ACC112 (cell line): ENCODE measurements at regions not wholly inside any gene's neighbourhood (a gene's known extent, or its start where the extent isn't known, plus 50 kb on each side); places are given as distances from the start of the nearest gene placed in this dataset.

Experiments used
- H2AFZ ChIP-seq: fragments of 200-600 bp; sonication (generic); one replicate; pipeline ENCODE4 v1.6.0; 2017; ENCODE audit warnings: antibody characterized with exemption, low read length; ENCODE audit not compliant: unreplicated experiment
- H3K27ac ChIP-seq: fragments of 200-600 bp; sonication (generic); 2 replicates; pipeline ENCODE4 v1.5.1; 2014; ENCODE audit warnings: low read depth, mild to moderate bottlenecking, antibody characterized with exemption, low read length, moderate library complexity
- H3K27me3 ChIP-seq: fragments of 200-600 bp; sonication (generic); 2 replicates; pipeline ENCODE4 v1.6.1; 2014; ENCODE audit warnings: mild to moderate bottlenecking, antibody characterized with exemption, low read length, moderate library complexity, mixed read lengths; ENCODE audit not compliant: insufficient read depth
- H3K36me3 ChIP-seq: fragments of 200-600 bp; sonication (generic); 2 replicates; pipeline ENCODE4 v1.6.1; 2016; ENCODE audit warnings: mild to moderate bottlenecking, antibody characterized with exemption, low read length, moderate library complexity, mixed read lengths; ENCODE audit not compliant: insufficient read depth
- H3K4me1 ChIP-seq: fragments of 200-600 bp; sonication (generic); one replicate; pipeline ENCODE4 v1.6.1; 2016; ENCODE audit warnings: low read length, mixed read lengths; ENCODE audit not compliant: insufficient read depth, unreplicated experiment, control insufficient read depth
- H3K4me3 ChIP-seq: fragments of 200-600 bp; sonication (generic); 2 replicates; pipeline ENCODE4 v1.5.1; 2014; ENCODE audit warnings: mild to moderate bottlenecking, low read depth, low read length
- H3K79me2 ChIP-seq: fragments of 200-600 bp; sonication (generic); one replicate; pipeline ENCODE4 v1.6.0; 2016; ENCODE audit warnings: low read length; ENCODE audit not compliant: control insufficient read depth, unreplicated experiment, insufficient read depth

DNA sequence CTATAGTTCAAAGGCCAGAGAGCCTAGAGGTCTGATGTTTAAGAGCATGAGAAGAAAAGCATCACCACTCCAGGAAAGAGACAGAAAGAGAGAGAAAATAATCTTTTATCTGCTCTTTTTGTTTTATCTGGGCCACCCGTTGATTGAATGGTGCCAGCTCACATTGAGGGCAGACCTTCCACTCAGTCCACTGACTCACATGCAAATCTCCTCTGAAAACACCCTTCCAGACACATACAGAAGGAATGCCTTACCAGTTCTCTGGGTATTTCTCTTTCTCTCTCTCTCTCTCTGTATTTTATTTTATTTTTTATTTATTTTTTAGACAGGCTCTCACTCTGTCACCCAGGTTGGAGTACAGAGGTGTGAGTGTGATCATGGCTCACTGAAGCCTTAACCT is 252.5 kb downstream of the DTHD1 start:
- no peaks in the 10 kb centered on the region for H3K79me2 ChIP-seq
- no peak overlapping the region for H3K27ac ChIP-seq
- H3K27me3 ChIP-seq: no peaks in the 10 kb centered on the region
- H2AFZ ChIP-seq: no peak overlapping the region
- H3K4me1 ChIP-seq: no peaks in the 10 kb centered on the region
- H3K36me3 ChIP-seq: no peaks in the 10 kb centered on the region
- H3K4me3 ChIP-seq: no peak overlapping the region

DNA sequence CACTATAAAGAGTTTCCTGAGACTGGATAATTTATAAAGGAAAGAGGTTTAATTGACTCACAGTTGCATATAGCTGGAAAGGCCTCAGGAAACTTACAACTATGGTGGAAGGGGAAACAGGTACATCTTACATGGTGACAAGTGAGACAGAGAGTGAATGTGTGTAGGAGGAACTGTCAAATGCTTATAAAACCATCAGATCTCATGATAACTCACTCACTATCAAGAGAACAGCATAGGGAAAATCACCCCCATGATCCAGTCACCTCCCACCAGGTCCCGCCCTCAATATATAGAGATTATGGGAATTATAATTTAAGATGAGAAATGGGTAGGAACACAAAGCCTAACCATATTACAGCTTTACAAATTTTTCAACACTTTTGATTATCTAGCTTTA is 266.0 kb downstream of the DTHD1 start:
- Histone ChIP-seq H3K4me1 (no peaks in the 10 kb centered on the region), H3K36me3 (no peaks in the 10 kb centered on the region), H3K27ac (no peak overlapping the region), H3K4me3 (no peak overlapping the region), H2AFZ (no peak overlapping the region), H3K27me3 (no peaks in the 10 kb centered on the region), H3K79me2 (no peaks in the 10 kb centered on the region)

DNA sequence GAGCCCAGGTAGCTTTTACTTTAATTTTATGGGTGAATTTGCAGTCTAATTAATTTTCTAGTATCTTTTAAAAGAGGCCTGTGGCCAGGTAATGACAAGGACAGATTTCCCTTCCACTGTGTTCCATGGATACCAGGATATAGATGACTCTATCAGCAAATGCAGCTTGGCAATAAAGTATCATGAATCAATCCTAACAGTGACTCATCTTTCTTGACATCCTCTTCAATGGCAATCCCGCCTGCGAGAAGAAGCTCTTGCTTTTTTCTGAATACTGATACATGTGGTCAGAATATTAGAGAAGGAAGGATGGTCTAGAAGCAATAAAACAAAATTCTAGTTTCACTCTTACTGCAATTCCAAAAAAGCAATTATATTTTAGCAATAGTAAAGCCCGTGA is 267.8 kb downstream of the DTHD1 start:
- no peak overlapping the region for H3K27ac ChIP-seq
- no peaks in the 10 kb centered on the region for H3K79me2 ChIP-seq
- no peak overlapping the region for H2AFZ ChIP-seq
- no peaks in the 10 kb centered on the region for H3K36me3 ChIP-seq
- H3K4me3 ChIP-seq: no peak overlapping the region
- no peaks in the 10 kb centered on the region for H3K27me3 ChIP-seq
- H3K4me1 ChIP-seq: no peaks in the 10 kb centered on the region

GRCh38 chr4:36549992-36550391 is 268.6 kb downstream of the DTHD1 start:
- no peak overlapping the region for H3K27ac ChIP-seq
- H3K36me3 ChIP-seq: no peaks in the 10 kb centered on the region

DNA sequence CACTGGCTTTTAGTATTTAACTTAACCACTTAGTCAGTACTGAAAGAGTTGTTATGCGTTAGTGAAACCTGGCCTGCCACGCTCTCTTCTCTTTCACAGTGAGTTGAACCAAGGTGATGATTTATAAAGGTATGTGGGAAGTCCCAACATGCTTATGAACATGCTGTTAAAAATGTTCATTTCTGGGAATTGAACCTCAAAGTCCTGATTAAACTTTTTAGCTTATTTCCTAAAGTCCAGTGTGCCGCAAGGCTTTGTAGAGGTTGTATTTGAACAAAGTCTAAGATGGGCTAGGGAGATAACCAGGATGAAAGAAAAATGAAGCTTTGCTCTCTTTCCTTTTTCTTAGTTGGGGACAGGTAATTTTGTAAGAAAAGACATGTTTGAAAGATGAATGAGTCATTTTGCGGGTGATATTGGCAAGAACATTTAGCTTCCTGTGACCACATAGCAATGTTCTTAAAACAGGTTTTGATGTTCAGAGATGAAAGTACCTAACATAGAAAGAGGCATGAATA is 270.3 kb downstream of the DTHD1 start:
- Histone ChIP-seq H3K36me3 (no peaks in the 10 kb centered on the region), H3K4me1 (no peaks in the 10 kb centered on the region), H3K27ac (no peak overlapping the region), H2AFZ (no peak overlapping the region), H3K79me2 (no peaks in the 10 kb centered on the region), H3K4me3 (no peak overlapping the region), H3K27me3 (no peaks in the 10 kb centered on the region)

More at GRCh38 chr4:36549992-36550391, 268.6 kb downstream of the DTHD1 start:
- Histone ChIP-seq H3K27me3 (no peaks in the 10 kb centered on the region), H2AFZ (no peak overlapping the region), H3K79me2 (no peaks in the 10 kb centered on the region), H3K4me3 (no peak overlapping the region), H3K4me1 (no peaks in the 10 kb centered on the region)

GRCh38 chr4:36553029-36553428 is 271.6 kb downstream of the DTHD1 start:
- no peaks in the 10 kb centered on the region for H3K27me3 ChIP-seq
- H3K79me2 ChIP-seq: no peaks in the 10 kb centered on the region
- no peaks in the 10 kb centered on the region for H3K4me1 ChIP-seq
- no peak overlapping the region for H3K27ac ChIP-seq
- no peak overlapping the region for H3K4me3 ChIP-seq
- H2AFZ ChIP-seq: no peak overlapping the region
- H3K36me3 ChIP-seq: no peaks in the 10 kb centered on the region

- Histone ChIP-seq H2AFZ (no peak overlapping the region), H3K79me2 (no peaks in the 10 kb centered on the region), H3K4me1 (no peaks in the 10 kb centered on the region), H3K27me3 (no peaks in the 10 kb centered on the region), H3K4me3 (no peak overlapping the region), H3K27ac (no peak overlapping the region), H3K36me3 (no peaks in the 10 kb centered on the region)
Observed at GRCh38 chr4:36553453-36553852, 272.0 kb downstream of the DTHD1 start.

GRCh38 chr4:36556984-36557383 is 275.6 kb downstream of the DTHD1 start:
- Histone ChIP-seq H3K4me1 (no peaks in the 10 kb centered on the region), H3K79me2 (no peaks in the 10 kb centered on the region), H2AFZ (no peak overlapping the region), H3K27me3 (no peaks in the 10 kb centered on the region), H3K4me3 (no peak overlapping the region), H3K36me3 (no peaks in the 10 kb centered on the region), H3K27ac (no peak overlapping the region)

GRCh38 chr4:36568575-36568974 is 287.2 kb downstream of the DTHD1 start:
- Histone ChIP-seq H3K4me1 (no peaks in the 10 kb centered on the region), H3K79me2 (no peaks in the 10 kb centered on the region), H3K36me3 (no peaks in the 10 kb centered on the region), H2AFZ (no peak overlapping the region), H3K27me3 (no peaks in the 10 kb centered on the region), H3K27ac (no peak overlapping the region), H3K4me3 (no peak overlapping the region)

DNA sequence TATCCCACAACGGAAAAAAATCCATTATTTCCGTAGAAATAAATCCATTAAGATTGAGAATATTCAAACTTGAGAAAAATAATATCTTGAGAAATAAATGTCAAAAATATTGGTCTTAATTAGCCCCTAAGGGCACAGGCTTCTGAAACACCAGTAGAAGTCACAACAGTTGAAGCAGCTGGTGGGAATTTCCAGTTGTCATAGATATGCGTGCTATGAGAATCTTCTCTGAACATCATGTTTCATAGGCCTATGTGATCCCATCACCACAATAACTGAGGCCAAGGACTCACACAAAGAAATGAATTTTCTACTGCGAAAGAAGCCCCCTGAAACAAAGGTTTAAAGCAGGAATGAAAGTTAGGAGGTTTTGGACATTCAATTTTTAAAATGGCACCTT is 292.0 kb downstream of the DTHD1 start:
- Histone ChIP-seq H3K27me3 (no peaks in the 10 kb centered on the region), H3K79me2 (no peaks in the 10 kb centered on the region), H3K4me1 (no peaks in the 10 kb centered on the region), H3K27ac (no peak overlapping the region), H2AFZ (no peak overlapping the region), H3K36me3 (no peaks in the 10 kb centered on the region), H3K4me3 (no peak overlapping the region)

DNA sequence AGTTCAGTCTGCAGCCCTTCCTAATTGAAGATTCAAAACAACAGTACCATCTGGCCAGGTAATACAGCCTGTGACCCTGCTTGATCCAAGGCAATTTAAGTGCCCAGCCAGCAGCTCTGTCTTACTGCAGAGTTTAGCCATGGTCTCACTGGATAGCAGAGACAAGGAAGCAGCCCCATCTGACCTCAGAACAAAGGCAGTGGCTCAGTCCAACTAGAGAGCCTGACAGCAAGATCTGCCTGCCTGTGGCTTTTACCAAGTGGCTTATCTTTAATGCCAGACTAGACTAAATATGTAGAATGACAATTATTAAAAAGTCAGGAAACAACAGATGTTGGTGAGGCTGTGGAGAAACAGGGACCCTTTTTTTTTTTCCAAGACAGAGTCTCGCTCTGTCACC is 293.4 kb downstream of the DTHD1 start:
- H3K4me1 ChIP-seq: no peaks in the 10 kb centered on the region
- no peak overlapping the region for H3K4me3 ChIP-seq
- H3K36me3 ChIP-seq: no peaks in the 10 kb centered on the region
- no peak overlapping the region for H2AFZ ChIP-seq
- no peaks in the 10 kb centered on the region for H3K27me3 ChIP-seq
- no peaks in the 10 kb centered on the region for H3K79me2 ChIP-seq
- no peak overlapping the region for H3K27ac ChIP-seq
